Fibroblast of peridontal ligament (primary cell): ENCODE measurements at regions not wholly inside any gene's neighbourhood (a gene's known extent, or its start where the extent isn't known, plus 50 kb on each side); places are given as distances from the start of the nearest gene placed in this dataset.

Experiments
- DNase-seq: peaks from one replicate; pipeline ENCODE4 v3.0.0-alpha.2; 2010; ENCODE audit errors: extremely low read depth

GRCh38 chr1:14345946-14346550 lies 252.4 kb upstream of the KAZN start:
- no peak for DNase-seq

- DNase-seq: no peak
Observed at GRCh38 chr1:14347186-14347585, 251.3 kb upstream of the KAZN start.

GRCh38 chr1:14347776-14348175 lies 250.7 kb upstream of the KAZN start:
- no peak for DNase-seq

GRCh38 chr1:14350197-14350596 lies 248.3 kb upstream of the KAZN start:
- DNase-seq: peak; percentile 43

- DNase-seq: no peak
Observed at GRCh38 chr1:14352897-14353296, 245.6 kb upstream of the KAZN start.

GRCh38 chr1:14361005-14361404 lies 237.5 kb upstream of the KAZN start:
- DNase-seq: peak; percentile 43

GRCh38 chr1:14362331-14362730 lies 236.2 kb upstream of the KAZN start:
- no peak for DNase-seq

- no peak for DNase-seq
Observed at GRCh38 chr1:14363036-14363590, 235.4 kb upstream of the KAZN start.

GRCh38 chr1:14363707-14364413 lies 234.6 kb upstream of the KAZN start:
- DNase-seq: no peak

- peak; percentile 37 for DNase-seq
Observed at GRCh38 chr1:14365301-14365988, 233.0 kb upstream of the KAZN start.

- peak; percentile 33 for DNase-seq
Observed at GRCh38 chr1:14366091-14367018, 232.1 kb upstream of the KAZN start.

GRCh38 chr1:14367451-14367850 lies 231.0 kb upstream of the KAZN start:
- DNase-seq: no peak

- DNase-seq: no peak
Observed at GRCh38 chr1:14369526-14370213, 228.8 kb upstream of the KAZN start.

- peak; percentile 59 for DNase-seq
Observed at GRCh38 chr1:14371771-14372497, 226.6 kb upstream of the KAZN start.

GRCh38 chr1:14372526-14372925 lies 226.0 kb upstream of the KAZN start:
- DNase-seq: no peak

- DNase-seq: no peak
Observed at GRCh38 chr1:14373081-14373758, 225.3 kb upstream of the KAZN start.

- no peak for DNase-seq
Observed at GRCh38 chr1:14375226-14375625, 223.3 kb upstream of the KAZN start.

GRCh38 chr1:14377386-14377785 lies 221.1 kb upstream of the KAZN start:
- DNase-seq: peak; percentile 37

GRCh38 chr1:14380408-14380807 lies 218.1 kb upstream of the KAZN start:
- no peak for DNase-seq

- no peak for DNase-seq
Observed at GRCh38 chr1:14390816-14391215, 207.7 kb upstream of the KAZN start.
